OCI-LY1 (cell line): ENCODE measurements at regions not wholly inside any gene's neighbourhood (a gene's known extent, or its start where the extent isn't known, plus 50 kb on each side); places are given as distances from the start of the nearest gene placed in this dataset.

Source experiments
- CTCF ChIP-seq: fragments of 200-600 bp; sonication (generic), shearing (Covaris generic); IDR thresholded peaks from 2 replicates; pipeline ENCODE4 v1.5.1; 2017; ENCODE audit warnings: mild to moderate bottlenecking, antibody characterized with exemption, low read length, moderate library complexity, mixed read lengths
- EZH2 ChIP-seq: fragments of 200-600 bp; sonication (generic), shearing (Covaris generic); IDR thresholded peaks from 2 replicates; pipeline ENCODE4 v1.8.0; 2017; ENCODE audit warnings: borderline replicate concordance, mixed run types, mild to moderate bottlenecking, antibody characterized with exemption, low read length, moderate library complexity, mixed read lengths

DNA sequence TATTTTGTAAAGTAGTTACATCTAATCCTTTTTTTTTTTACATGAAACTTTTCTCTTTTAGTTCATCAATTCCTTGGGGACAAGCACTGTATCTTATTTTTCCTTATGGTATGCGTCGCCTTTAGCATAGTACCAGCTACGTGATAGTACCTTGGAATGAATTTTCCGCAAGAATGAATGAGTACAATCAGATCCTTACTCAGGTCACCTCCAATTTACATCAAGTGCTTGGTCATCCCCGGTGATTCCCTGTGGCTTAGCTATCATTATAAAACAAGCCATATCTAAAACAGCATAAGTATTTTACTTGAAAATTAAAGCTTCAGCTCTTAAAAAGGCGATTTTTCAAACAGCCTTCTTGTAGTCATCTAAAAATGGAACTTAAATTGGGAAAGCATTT lies 680.4 kb upstream of the MAP3K7 start:
- TF ChIP-seq CTCF, result no peak
- TF ChIP-seq EZH2, result no peak
